ENCODE measurements at regions not wholly inside any gene's neighbourhood (a gene's known extent, or its start where the extent isn't known, plus 50 kb on each side); places are given as distances from the start of the nearest gene placed in this dataset.

- TF ChIP-seq CTCF (IDR thresholded peaks at IDR 0.05; ENCODE audit: low read depth, low read length, poor library complexity, severe bottlenecking) = no peak
- TF ChIP-seq EZH2phosphoT487 (IDR thresholded peaks at IDR 0.05; ENCODE audit: borderline replicate concordance, low read length) = no peak
These were observed 757.2 kb downstream of the GALR1 start for GRCh38 chr18:78006774-78007260.
